ENCODE measurements at regions not wholly inside any gene's neighbourhood (a gene's known extent, or its start where the extent isn't known, plus 50 kb on each side); places are given as distances from the start of the nearest gene placed in this dataset.

GRCh38 chr3:103614719-103615118 lies 1179.9 kb downstream of the ZPLD1 start:
- DNase-seq (ENCODE audit: low read depth in 3 of 3), result no peak

GRCh38 chr3:103617961-103618360 lies 1183.1 kb downstream of the ZPLD1 start:
- DNase-seq (ENCODE audit: low read depth in 3 of 3), result no peak

GRCh38 chr3:103624271-103624670 lies 1189.5 kb downstream of the ZPLD1 start:
- no peak for DNase-seq (ENCODE audit: low read depth in 3 of 3)

GRCh38 chr3:103629391-103629790 lies 1194.6 kb downstream of the ZPLD1 start:
- no peak for DNase-seq (ENCODE audit: low read depth in 3 of 3)

- DNase-seq (ENCODE audit: low read depth in 3 of 3), result no peak
These were observed 1209.6 kb downstream of the ZPLD1 start for GRCh38 chr3:103644450-103644849.

GRCh38 chr3:103653996-103654395 lies 1219.2 kb downstream of the ZPLD1 start:
- DNase-seq (ENCODE audit: low read depth in 3 of 3), result no peak

GRCh38 chr3:103657756-103658155 lies 1222.9 kb downstream of the ZPLD1 start:
- DNase-seq (ENCODE audit: low read depth in 3 of 3), result no peak

GRCh38 chr3:103660810-103661209 lies 1226.0 kb downstream of the ZPLD1 start:
- DNase-seq (ENCODE audit: low read depth in 3 of 3), result no peak

GRCh38 chr3:103662591-103662990 lies 1227.8 kb downstream of the ZPLD1 start:
- DNase-seq (ENCODE audit: low read depth in 3 of 3), result no peak

- no peak for DNase-seq (ENCODE audit: low read depth in 3 of 3)
These were observed 1237.5 kb downstream of the ZPLD1 start for GRCh38 chr3:103672346-103672745.

- DNase-seq (ENCODE audit: low read depth in 3 of 3), result no peak
These were observed 1250.1 kb downstream of the ZPLD1 start for GRCh38 chr3:103684904-103685303.

- no peak for DNase-seq (ENCODE audit: low read depth in 3 of 3)
These were observed 1251.1 kb downstream of the ZPLD1 start for GRCh38 chr3:103685939-103686338.

- no peak for DNase-seq (ENCODE audit: low read depth in 3 of 3)
These were observed 1255.7 kb downstream of the ZPLD1 start for GRCh38 chr3:103690536-103690935.

- DNase-seq (ENCODE audit: low read depth in 3 of 3), result no peak
These were observed 1259.0 kb downstream of the ZPLD1 start for GRCh38 chr3:103693831-103694230.

GRCh38 chr3:103698646-103699045 lies 1263.8 kb downstream of the ZPLD1 start:
- DNase-seq (ENCODE audit: low read depth in 3 of 3), result no peak

- DNase-seq (ENCODE audit: low read depth in 3 of 3), result no peak
These were observed 1264.4 kb downstream of the ZPLD1 start for GRCh38 chr3:103699228-103699627.

GRCh38 chr3:103705641-103706040 lies 1270.8 kb downstream of the ZPLD1 start:
- no peak for DNase-seq (ENCODE audit: low read depth in 3 of 3)

GRCh38 chr3:103706671-103707070 lies 1271.9 kb downstream of the ZPLD1 start:
- DNase-seq (ENCODE audit: low read depth in 3 of 3), result no peak

GRCh38 chr3:103711670-103712069 lies 1276.9 kb downstream of the ZPLD1 start:
- no peak for DNase-seq (ENCODE audit: low read depth in 3 of 3)

GRCh38 chr3:103712320-103713008 lies 1277.6 kb downstream of the ZPLD1 start:
- DNase-seq (ENCODE audit: low read depth in 3 of 3), result no peak

- no peak for DNase-seq (ENCODE audit: low read depth in 3 of 3)
These were observed 1294.7 kb downstream of the ZPLD1 start for GRCh38 chr3:103729547-103729946.

GRCh38 chr3:103730744-103731143 lies 1295.9 kb downstream of the ZPLD1 start:
- no peak for DNase-seq (ENCODE audit: low read depth in 3 of 3)

GRCh38 chr3:103752986-103753385 lies 1318.2 kb downstream of the ZPLD1 start:
- DNase-seq (ENCODE audit: low read depth in 3 of 3), result no peak

- no peak for DNase-seq (ENCODE audit: low read depth in 3 of 3)
These were observed 1332.8 kb downstream of the ZPLD1 start for GRCh38 chr3:103767635-103768034.

Measured in stimulated activated CD4-positive, alpha-beta T cell treated with anti-CD3 and anti-CD28 coated beads, TNF-alpha, amount 100 ng/mL, for 48 hours (primary cell).